Spleen (tissue), 7 donors: ENCODE measurements at regions not wholly inside any gene's neighbourhood (a gene's known extent, or its start where the extent isn't known, plus 50 kb on each side); places are given as distances from the start of the nearest gene placed in this dataset.

ENCODE experiments used
- POLR2A ChIP-seq, 3 donors: fragments of 450-650 bp; IDR thresholded peaks; one replicate each; pipeline ENCODE4 v1.5.1; 2017; ENCODE audit warnings: antibody characterized with exemption in 3 of 3, mild to moderate bottlenecking in 1 of 3
- POLR2AphosphoS5 ChIP-seq, 3 donors: sonication (generic); formaldehyde crosslinking; IDR thresholded peaks; one replicate each; pipeline ENCODE4 v1.5.1; 2017; ENCODE audit warnings: antibody characterized with exemption in 3 of 3
- TF ChIP-seq, protein P1 (sequence below), 11 experiments: fragments of 200-600 bp in 7 of 11; fragments of 450-650 bp in 4 of 11; sonication (generic) in 4 of 11; IDR thresholded peaks in 8 of 11; conservative IDR thresholded peaks in 3 of 11; 1 replicate in 7 of 11; 2 replicates in 4 of 11; pipeline versions ENCODE4 v1.4.0 to v1.8.0; 2016 to 2021; ENCODE audit warnings: antibody characterized with exemption in 11 of 11, inconsistent platforms in 4 of 11, mild to moderate bottlenecking in 1 of 11
- donor health status: DM: no; HTN: no; CAD: no; lungs with moderate emphysema.
- donor health status: DM: no; HTN: no; CAD: no.
- donor health status: DM: no; HTN: no; CAD: no.

DNA sequence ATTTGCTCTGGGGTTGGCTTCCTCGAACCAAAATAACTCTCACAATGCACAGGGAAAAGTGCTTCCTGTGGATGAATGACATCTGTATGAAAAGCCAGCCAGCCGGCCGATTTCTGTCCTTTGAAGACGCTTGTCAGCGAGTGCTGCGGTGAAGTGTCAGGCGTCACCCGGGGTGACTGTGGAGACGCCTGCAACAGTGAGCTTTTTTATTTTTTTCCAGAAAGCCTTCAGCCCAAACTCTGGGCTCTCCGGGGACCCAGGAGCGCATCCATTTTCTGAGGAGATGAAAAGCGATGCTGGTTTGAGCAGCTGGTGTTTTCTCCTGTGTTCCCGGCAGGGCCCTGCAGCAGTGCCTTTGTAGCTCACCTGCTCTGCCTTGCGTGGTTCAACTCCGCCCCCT is 147.9 kb upstream of the MYL2 start:
- TF ChIP-seq, protein P1, sequence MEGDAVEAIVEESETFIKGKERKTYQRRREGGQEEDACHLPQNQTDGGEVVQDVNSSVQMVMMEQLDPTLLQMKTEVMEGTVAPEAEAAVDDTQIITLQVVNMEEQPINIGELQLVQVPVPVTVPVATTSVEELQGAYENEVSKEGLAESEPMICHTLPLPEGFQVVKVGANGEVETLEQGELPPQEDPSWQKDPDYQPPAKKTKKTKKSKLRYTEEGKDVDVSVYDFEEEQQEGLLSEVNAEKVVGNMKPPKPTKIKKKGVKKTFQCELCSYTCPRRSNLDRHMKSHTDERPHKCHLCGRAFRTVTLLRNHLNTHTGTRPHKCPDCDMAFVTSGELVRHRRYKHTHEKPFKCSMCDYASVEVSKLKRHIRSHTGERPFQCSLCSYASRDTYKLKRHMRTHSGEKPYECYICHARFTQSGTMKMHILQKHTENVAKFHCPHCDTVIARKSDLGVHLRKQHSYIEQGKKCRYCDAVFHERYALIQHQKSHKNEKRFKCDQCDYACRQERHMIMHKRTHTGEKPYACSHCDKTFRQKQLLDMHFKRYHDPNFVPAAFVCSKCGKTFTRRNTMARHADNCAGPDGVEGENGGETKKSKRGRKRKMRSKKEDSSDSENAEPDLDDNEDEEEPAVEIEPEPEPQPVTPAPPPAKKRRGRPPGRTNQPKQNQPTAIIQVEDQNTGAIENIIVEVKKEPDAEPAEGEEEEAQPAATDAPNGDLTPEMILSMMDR (IDR thresholded peaks at IDR 0.05 in 8 of 11, conservative IDR thresholded peaks at IDR 0.05 in 3 of 11): no peak
- TF ChIP-seq POLR2AphosphoS5 (IDR thresholded peaks at IDR 0.05): no peak
- TF ChIP-seq POLR2A (IDR thresholded peaks at IDR 0.05): no peak
